ENCODE measurements at regions not wholly inside any gene's neighbourhood (a gene's known extent, or its start where the extent isn't known, plus 50 kb on each side); places are given as distances from the start of the nearest gene placed in this dataset.
"Not testable (repeated sequence)": the region's sequence is repeated elsewhere in the genome, so short reads cannot be mapped to it uniquely, and the experiment has no call there.

DNA sequence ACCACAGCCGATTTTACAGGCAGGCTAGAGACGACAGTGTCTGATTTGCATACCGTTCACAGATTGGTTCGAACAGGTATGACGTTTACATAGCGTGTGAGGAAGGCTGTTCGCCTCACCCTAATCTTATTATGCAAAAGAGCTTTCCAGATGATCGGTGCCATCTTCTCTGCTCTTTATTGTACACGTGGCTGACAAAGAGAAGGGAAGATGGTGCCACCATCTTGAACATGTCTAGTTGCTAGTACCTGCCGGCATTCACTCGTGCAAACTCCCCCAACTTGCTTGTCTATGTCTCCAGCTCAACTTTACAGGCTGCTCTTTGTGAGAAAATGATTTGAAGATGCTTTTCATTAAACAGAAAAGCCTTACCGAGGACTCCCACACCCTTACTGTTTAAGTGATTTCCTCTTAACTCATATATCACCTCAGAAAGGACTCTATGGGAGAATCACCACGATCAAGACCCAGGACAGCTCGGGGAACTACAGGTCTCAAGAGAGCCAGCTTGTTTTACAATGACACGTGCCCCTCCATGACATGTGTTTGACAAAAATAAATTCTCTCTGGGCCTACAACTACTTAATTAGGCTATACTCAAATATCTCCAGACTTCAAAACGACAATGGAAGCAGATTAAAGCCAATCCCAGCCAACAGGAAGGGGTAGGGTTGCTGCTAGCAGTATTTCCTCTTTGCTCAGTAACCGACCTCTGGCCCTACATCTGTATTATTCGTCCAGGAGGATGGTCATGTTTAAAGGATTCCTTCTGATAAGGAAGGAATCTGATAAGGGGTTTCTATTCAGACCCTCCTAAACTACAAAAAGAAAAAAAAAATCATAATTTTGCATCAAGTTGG, 480.6 kb downstream of the TMEM114 start:
- DNase-seq: no peak

DNA sequence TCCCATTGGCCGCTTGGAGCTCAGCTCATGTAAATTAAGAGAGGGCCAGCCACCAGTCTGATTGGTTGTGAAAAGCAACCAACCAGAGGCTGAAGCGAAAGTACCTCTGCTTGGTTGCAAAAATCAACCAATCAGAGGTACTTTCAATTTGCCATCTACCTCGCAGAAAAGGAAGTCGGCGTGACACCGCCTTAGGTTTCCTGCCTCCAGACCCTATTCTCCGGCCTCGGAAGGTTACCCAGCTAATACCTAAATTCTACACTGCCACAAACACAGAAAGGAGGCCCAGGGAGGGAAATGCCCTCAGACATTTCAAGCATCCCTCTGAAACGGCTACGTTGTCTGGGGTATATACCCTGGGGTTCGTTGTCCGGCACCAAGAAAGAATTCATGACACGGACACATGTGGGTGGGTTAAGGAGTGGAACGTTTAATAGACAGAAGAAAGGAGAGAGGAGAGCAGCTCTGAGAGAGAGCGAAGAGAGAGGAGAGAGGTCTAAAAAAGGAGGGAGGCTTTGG, 481.3 kb downstream of the TMEM114 start:
- no peak for DNase-seq

DNA sequence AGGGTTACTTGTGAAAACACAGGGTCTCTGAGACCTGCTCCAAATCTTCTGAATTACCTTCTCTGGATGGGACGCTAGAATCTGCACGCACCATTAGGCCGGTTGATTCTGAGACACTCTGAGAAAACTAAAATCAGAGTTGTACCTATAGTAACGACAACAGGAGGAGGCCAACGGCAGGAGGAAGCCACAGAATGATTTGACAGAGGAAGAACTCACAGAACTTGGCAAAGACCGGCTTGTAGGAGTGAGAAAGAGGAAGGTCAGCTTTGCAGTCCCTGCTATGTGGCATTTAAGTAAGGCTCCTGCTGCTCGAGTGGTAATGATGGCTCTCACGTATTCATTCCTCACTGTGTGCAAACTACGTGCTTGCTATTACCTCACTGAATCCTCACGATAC, 483.0 kb downstream of the TMEM114 start:
- DNase-seq: no peak

DNA sequence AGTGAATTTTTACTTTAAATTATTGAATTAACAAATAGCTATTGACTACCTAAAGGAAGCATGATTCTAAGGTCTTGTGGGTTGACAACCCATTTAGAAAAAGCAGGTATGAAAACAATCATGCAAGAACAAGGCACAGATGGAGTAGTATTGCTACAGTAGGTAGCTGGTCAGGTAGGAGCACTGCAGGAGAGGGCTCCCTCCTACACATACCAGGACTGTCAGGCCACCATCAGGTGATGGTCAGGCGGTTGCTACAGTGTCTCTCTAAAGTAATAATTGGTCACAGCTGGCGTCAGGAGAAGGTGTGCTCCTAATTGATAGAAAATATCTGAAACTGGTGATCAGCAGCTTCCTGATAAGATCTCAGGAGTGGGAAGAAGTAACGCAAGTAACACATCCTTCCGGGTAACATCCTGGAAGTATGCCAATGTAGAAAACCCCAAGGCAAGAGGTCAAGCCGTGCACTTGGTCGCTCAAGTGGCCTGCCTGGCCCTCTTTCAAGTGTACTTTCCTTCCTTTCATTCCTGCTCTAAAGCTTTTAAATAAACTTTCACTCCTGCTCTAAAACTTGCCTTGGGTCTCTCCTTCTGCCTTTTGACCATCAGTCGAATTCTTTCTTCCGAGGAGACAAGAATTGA, 486.5 kb downstream of the TMEM114 start:
- DNase-seq: no peak

DNA sequence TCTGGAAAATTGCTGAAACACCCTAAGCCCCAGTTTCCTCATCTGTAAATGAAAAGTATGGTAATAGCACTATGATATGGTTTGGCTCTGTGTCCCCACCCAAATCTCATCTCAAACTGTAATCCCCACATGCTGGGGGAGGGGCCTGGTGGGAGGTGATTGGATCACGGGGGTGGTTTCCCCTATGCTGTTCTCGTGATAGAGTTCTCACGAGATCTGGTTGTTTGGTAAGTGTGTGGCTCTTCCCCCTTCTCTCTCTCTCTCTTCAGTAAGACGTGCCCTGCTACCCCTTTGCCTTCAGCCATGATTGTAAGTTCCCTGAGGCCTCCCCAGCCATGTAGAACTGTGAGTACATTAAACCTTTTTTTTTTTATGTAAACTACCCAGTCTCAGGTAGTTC, 490.7 kb downstream of the TMEM114 start:
- DNase-seq: no peak

DNA sequence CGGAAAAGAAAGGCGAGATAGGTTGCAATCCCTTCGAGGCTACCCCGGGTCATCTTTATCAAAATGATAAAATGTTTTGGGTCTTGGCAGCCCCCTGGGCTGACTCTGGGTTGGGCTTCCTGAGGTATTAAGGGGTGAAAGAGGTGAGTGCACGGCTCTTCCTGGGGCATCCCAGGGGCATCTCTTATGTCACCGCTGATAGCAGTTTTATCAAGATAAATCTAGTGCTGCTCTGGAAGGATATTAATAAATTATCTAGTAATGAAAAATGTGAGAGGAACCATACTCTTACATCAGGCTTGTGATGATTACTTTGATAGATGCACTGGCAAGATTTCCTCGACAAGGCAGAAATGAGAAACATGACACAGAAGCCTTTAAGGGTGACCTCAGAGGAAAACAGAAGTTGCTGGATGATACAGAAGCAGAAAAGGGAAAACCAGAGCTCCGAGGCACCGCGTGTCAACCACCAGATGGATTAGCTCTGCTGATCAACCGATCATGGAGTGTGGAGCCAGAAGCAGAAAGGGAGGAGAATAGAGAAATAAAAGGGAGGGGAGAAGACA, 491.3 kb downstream of the TMEM114 start:
- no peak for DNase-seq

DNA sequence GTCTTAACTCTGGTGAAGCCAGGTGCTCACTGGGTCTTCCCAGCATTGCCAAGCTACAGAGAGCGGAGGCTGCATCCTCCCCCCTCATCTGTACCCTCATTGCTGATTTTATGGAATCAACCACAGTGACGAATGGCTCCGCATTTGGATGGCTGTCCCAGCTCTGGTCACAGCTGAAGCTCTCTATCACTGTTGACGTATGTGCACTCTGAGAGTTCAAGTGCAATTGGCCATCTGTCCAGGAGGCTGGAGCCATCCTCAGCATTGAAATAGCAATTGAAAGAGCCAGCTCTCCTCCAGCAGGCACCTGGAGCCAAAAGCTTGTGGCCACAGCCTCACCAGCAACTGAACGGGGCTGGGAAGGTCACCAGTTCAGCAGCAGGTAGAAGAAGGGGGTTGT, 494.1 kb downstream of the TMEM114 start:
- DNase-seq: no peak

DNA sequence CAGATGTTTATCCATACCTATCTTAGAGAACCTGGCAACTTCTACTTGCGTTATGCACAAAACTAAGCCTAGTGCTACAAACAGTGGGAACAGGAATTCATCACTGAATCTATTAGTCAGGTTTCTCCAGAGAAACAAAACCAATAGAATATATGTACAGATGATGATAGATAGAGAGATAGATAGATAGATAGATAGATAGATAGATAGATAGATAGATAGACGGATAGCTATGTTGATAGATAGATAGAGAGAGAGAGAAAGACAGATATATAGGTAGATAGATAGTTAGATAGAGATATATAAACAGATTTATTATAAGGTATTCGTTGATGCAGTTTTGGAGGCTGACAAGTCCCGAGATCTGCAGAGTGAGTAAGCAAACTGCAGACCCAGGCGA, 495.6 kb downstream of the TMEM114 start:
- DNase-seq: no peak

DNA sequence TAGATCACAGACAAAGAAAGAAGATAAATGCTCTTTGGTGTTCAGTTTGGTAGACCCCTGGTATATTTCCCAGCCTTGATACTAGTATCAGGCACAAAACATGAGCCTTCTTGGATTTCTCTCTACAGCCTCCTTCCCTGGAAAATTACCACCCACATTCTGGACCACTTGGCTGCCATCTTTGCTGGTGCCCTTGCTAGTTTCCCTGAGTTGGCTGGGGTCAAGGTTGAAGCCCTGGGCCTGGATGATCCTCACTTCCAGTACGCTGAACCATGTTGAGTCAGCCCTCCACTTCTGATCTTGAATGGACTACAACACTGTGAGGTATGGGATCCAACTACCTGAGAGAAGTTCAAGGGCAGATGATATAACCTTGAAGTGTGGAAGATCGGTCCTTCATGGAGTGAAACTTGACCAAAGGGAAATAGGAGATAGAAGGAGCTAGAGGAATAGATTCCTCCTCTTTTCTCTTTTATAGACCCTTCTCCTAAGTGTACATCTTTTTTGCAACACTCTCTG, 501.4 kb downstream of the TMEM114 start:
- DNase-seq: no peak

DNA sequence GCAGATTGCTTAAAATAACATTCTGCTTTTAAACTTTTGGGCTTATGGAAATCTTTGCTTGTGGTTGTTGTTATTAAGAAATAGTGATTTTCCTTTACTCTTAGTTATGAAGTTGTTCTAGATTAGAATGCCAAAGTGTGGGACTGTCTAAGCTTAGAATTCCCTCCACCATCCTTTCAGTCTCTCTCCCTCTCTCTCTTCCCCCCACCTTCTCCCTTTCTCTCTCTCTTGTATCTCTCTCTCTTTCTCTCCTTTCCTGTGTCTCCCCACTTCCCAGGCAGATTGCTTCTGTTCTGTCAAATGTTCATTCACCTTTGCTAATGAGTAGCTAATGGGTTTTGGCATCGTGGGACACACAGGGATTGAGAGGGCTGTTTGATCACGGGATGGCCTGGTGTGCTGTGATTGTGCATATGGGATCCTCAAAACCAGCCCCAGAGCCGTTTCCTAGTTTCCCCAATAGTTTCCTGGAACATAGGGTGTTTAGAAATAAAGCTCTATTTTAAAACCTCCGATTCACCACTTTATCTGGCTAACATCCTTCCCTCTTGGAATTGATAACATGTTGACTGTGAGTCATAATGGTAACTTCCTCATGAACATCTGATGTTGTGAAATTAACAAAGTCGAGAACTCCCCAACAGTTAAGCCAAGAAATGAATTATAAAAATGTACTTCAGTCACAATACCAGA, 502.6 kb downstream of the TMEM114 start:
- DNase-seq: no peak

DNA sequence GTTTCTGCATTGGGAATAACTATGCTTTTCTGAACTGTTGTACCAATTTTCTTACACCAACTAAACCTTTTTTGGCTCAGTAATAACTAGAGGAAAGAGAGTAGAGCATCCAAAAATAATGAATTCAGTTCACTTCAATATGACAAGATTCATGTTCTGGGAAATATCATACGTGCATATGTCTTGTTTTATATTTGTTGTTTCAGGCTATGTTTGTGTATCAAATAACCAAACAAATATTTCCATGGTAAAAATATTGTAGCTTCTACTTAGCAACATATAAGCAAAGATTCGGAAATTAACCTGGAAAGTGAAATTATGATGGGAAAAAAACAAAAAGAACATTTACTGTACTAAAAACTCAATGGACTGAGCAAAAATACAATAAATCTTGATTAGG, 503.2 kb downstream of the TMEM114 start:
- DNase-seq: no peak

DNA sequence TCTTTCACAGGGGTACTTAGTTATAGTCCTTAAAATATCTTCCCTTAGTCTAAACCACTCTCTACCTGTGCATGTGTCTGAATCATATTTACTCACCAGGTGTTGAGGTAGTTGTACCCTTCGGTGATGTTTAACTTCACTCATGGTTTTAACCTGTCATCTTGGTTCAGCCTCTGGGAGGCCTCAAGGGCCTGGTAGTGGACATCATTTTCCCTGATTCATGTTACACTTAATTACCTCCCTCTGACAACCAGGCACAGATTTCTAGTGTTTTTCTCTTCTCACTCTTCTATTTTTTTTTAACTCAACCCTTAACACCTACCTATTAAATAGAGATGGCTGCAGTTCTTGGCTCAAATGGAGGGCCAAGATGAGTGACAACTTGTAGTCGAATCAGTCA, 505.4 kb downstream of the TMEM114 start:
- no peak for DNase-seq

DNA sequence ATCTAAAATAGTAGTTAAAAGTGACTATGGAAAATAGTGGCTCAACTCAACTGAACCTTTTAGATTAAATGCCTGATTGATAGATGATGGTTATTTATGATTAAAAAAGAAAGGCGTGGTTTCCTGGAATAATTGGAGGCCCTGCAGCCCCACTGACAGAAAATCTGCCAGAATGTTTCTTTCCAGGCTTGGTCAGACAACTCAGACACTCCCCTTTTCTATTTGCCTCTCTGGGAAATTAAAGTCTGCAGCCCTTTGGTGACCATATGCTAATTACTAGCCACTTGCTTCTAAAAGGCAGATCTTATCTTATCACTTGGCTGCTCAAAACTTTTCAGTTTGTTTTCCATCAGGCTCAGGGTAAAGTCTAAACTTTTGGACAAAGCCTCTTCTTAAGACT, 506.0 kb downstream of the TMEM114 start:
- no peak for DNase-seq

DNA sequence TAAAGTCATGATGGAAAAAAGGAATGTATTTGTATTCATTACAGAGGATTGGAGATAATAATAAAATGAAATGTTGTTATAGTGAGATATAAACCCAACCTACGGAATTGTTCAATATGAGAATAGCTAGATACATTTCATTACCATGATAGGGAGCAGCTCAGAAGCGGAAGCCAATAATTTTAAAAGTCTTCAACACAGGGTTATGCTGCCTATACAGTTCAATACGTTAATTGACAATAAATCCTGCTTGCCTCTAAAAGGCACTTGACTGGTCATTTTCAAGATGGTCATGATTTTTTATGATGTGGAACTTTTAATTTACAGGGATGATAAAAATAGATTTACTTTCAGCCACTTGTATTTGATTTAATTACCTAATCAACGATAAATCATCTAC, 506.8 kb downstream of the TMEM114 start:
- no peak for DNase-seq

DNA sequence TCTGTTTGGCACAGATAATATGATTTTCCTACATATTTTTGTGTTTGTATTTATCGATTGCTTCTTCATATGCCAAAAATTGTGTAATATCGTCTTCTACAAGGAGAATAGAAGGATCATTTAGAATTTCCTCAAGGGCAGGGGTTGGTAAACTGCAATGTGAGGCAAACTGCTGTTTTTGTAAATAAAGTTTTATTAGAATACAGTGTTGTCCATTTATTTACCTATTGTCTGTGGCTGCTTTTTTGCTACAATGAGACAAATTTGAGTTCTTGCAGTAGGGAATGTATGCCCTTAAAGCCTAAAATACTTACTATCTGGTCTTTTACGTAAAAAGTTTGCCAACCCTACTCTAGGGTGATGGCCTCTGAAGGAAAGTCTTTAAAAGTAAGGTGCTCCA, 509.5 kb downstream of the TMEM114 start:
- DNase-seq: no peak

DNA sequence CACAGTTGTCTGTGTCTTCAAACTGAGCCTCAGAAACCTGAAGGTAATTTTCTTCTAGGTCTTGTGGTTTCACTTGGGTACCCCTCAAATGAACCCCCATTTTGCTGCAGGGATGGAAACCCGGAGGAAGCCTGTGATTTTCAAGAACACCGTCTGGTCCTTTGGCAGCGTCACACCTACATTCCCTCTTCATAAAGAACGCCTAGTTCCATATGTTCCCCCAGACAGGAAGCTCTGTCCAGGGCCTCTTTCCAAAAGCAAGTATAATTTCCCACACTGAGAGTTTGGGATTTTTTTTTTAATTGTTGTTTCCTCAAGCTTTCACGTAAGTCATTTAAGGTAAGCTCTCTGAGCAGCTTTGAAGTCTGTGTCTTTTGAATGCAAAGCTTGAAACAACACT, 515.0 kb downstream of the TMEM114 start:
- DNase-seq: no peak

DNA sequence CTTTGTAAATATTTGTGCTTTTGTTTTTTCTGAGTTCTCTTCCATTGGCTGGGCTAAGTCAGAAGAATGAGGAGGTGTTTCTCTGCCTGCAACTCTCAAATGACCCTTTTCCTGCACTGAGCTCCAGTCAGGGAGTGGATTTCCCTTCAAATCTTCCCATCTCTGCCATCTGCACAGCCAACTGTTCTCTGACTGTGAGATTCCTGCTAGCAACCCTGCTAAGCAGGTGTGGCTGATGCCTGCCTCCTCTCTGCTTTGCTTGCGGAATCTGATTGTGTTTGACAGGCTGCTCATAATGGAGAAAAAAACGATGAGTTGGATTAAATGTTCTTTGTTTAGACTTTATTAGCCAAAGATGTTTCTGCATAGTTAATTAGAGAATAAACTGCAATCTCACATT, 519.8 kb downstream of the TMEM114 start:
- no peak for DNase-seq

DNA sequence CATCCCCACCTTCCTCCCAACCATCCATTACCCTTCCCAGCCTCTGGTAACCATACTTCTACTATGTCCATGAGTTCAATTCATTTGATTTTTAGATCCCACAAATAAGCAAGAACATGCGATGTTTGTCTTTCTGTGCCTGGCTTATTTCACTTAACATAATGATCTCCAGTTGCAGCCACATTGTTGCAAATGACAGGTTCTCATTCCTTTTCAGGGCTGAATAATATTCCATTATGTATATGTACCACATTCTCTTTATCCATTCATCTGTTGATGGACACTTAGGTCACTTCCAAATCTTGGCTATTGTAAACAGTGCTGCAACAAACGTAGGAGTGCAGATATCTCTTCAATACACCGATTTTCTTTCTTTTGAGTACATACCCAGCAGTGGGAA, 522.1 kb downstream of the TMEM114 start:
- DNase-seq: not testable (repeated sequence)

DNA sequence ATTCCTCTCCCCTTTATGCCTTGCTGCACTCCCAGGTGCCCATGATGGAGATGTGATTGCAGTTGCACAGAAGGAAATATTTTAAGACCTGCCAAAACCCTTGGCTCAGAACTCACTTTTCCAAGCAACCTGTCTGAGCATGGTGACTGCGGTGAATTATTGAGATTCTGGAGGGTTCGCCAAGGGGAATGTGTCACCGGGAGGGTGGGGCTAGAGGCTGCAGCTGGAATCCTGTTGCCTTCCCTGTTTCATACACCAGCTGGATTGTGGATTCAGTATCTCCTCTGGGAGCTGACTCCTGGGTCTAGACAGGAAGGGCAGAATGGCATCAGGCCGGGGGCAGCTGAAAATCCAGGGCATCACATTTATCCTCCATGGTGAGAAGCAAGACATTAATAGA, 527.2 kb downstream of the TMEM114 start:
- no peak for DNase-seq

DNA sequence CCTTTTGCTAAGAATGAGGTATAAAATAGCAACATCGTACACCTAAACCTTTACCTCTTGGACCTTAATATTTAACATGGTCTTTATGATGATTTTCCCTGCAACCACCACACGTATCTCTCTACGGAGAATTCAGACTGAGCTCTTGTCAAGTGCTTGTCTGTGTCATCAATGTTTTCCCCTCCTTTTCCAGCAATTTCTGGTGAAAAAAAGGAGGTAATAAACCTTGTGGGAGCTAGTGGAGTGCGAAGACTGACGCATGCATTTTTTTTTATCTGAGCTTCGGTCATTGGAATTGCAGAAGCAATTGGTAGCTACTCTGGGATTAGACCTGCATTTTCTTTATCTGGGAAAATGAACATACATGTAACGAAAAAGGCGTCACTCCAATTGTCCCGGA, 527.6 kb downstream of the TMEM114 start:
- no peak for DNase-seq

DNA sequence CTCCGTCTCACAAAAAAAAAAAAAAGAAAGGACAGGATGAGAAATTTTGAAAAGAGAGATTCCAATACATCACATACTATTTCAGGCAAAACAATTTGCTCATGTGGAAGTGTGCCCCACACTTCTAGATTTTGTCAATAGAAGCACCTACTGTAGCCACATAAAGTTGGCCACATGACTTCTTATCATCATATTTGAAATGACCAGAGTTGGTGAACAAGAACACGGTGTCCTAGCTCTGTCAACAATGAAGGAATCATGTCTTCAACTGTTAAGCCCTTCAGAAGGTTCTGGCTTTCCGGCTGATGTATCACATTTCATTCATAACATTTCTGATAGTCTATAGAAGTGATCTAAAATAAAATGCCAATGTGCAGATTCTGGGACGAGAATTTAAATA, 534.5 kb downstream of the TMEM114 start:
- DNase-seq: no peak

DNA sequence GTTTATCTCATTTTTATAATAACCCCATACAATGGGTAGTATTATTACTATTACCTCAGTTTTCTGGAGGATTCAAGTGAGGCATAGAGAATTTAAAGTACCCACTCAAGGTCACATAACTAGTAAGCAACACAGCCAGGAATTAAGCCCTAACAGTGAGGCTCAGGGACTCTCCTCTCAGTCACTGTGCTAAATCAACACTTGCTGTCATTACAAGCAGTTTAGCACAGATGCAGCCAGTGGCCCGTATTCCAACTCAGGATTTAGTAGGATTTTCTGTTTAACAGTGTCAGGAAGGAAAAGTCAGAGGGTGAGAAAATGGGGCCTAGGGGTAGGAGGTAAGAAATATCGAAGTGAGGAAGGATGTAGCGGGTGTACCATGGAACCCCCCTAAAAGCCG, 536.9 kb downstream of the TMEM114 start:
- no peak for DNase-seq

DNA sequence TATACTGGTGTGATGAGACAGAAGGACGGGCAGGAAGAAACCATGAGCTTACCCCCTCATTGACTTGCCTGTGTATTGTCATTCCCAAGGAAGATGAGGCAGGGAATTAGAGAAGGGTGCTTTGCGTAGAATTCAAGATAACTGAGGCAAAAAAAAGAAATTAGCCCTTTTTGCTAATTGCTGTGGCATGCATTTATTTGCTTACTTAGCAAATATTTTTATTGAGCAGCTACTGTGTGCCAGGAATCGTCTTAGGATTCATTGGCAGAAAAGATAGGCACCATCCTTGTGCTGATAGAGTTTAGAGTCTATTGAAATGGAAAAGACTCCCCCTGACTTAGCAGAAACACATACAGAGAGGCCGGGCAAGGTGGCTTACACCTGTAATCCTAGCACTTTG, 541.9 kb downstream of the TMEM114 start:
- no peak for DNase-seq

Measured in T-helper 1 cell (primary cell).